PC-9 (cell line): ENCODE measurements at regions not wholly inside any gene's neighbourhood (a gene's known extent, or its start where the extent isn't known, plus 50 kb on each side); places are given as distances from the start of the nearest gene placed in this dataset.

Experiments
- BruUV-seq: library from RNA; stranded (reverse); fragments of 400-500 nt; replicated peaks from 2 replicates; lab custom pipeline; 2021; lab: Mats Ljungman, UMichigan
- CTCF ChIA-PET: fragments of 300-600 bp; sonication (Branson Sonifier 250); formaldehyde crosslinking; loops from one replicate; lab custom pipeline; 2022; ENCODE audit warnings: antibody characterized with exemption; lab: Charles Lee
- POLR2A ChIA-PET: fragments of 300-600 bp; sonication (Branson Sonifier 250); formaldehyde crosslinking; loops from one replicate; lab custom pipeline; 2022; ENCODE audit warnings: antibody characterized with exemption; ENCODE audit not compliant: unreplicated experiment; lab: Charles Lee
- DNase-seq, 2 experiments: peaks; one replicate each; pipeline versions ENCODE4 v3.0.0 to v3.0.0-alpha.2; 2015 to 2022; ENCODE audit warnings: mixed read lengths in 1 of 2
- H2AFZ ChIP-seq: fragments of 200-600 bp; sonication (generic); 2 replicates; pipeline ENCODE4 v1.8.1; 2017; ENCODE audit warnings: antibody characterized with exemption
- H3F3A ChIP-seq: fragments of 200-600 bp; sonication (generic); 2 replicates; pipeline ENCODE4 v1.8.1; 2017; ENCODE audit warnings: antibody characterized with exemption, mild to moderate bottlenecking, low read depth; ENCODE audit not compliant: insufficient read depth
- H3K27ac ChIP-seq: fragments of 200-600 bp; sonication (generic); 2 replicates; pipeline ENCODE4 v1.6.1; 2016; ENCODE audit warnings: mixed run types
- H3K27me3 ChIP-seq: fragments of 200-600 bp; sonication (generic); 2 replicates; pipeline ENCODE4 v1.6.1; 2016; ENCODE audit warnings: low read depth, mixed run types; ENCODE audit not compliant: insufficient read depth
- H3K36me3 ChIP-seq: fragments of 200-600 bp; sonication (generic); 2 replicates; pipeline ENCODE4 v1.6.1; 2016; ENCODE audit warnings: low read depth, mixed run types
- H3K4me1 ChIP-seq: fragments of 200-600 bp; sonication (generic); replicated peaks from 2 replicates; pipeline ENCODE4 v1.6.1; 2016; ENCODE audit warnings: mixed run types; ENCODE audit not compliant: insufficient read depth
- H3K4me2 ChIP-seq: fragments of 200-600 bp; sonication (generic); 2 replicates; pipeline ENCODE4 v1.6.1; 2017; ENCODE audit warnings: mixed run types
- H3K4me3 ChIP-seq: fragments of 200-600 bp; sonication (generic); 2 replicates; pipeline ENCODE4 v1.6.1; 2016; ENCODE audit warnings: mixed run types
- H3K79me2 ChIP-seq: fragments of 200-600 bp; sonication (generic); 2 replicates; pipeline ENCODE4 v1.6.1; 2017; ENCODE audit warnings: low read depth, mixed run types
- H3K9me2 ChIP-seq: fragments of 200-600 bp; sonication (generic); 2 replicates; pipeline ENCODE4 v1.8.1; 2017; ENCODE audit warnings: mild to moderate bottlenecking; ENCODE audit not compliant: insufficient read depth
- H3K9me3 ChIP-seq: fragments of 200-600 bp; sonication (generic); 2 replicates; pipeline ENCODE4 v1.8.1; 2016; ENCODE audit warnings: low read depth; ENCODE audit not compliant: insufficient read depth
- H4K20me1 ChIP-seq: fragments of 200-600 bp; sonication (generic); 2 replicates; pipeline ENCODE4 v1.8.1; 2017; ENCODE audit not compliant: insufficient read depth
- CTCF ChIP-seq: fragments of 200-600 bp; sonication (generic); conservative IDR thresholded peaks from 2 replicates; pipeline ENCODE4 v1.6.1; 2017; ENCODE audit warnings: mixed run types, antibody characterized with exemption, mild to moderate bottlenecking, moderate library complexity
- EZH2 ChIP-seq: fragments of 200-600 bp; sonication (generic); IDR thresholded peaks from 2 replicates; pipeline ENCODE4 v1.8.0; 2017; ENCODE audit warnings: antibody characterized with exemption, low read depth
- intact Hi-C: fragments of 100-400 bp; cut with micrococcal nuclease; formaldehyde crosslinking; loops from one replicate; pipeline ENCODE4 v1.10.0; 2022; ENCODE audit not compliant: unreplicated experiment

GRCh38 chrX:16222151-16222550 lies 54.9 kb downstream of the MAGEB17 start:
- no peaks in the 10 kb centered on the region for H3F3A ChIP-seq
- intact Hi-C loops: no loop called here
- H3K9me3 ChIP-seq: no peaks in the 10 kb centered on the region
- no peak for DNase-seq
- no peak overlapping the region for H2AFZ ChIP-seq
- no peak overlapping the region for H3K4me2 ChIP-seq
- H3K27me3 ChIP-seq: no peaks in the 10 kb centered on the region
- no TSS peak for BruUV-seq
- H3K36me3 ChIP-seq: no peaks in the 10 kb centered on the region
- TF ChIP-seq CTCF (no peak), EZH2 (no peak)
- H3K4me1 ChIP-seq: no peaks in the 10 kb centered on the region
- POLR2A ChIA-PET: no interaction called here
- H3K9me2 ChIP-seq: no peaks in the 10 kb centered on the region
- H3K4me3 ChIP-seq: no peak overlapping the region
- H3K27ac ChIP-seq: no peak overlapping the region
- CTCF ChIA-PET: no interaction called here
- H3K79me2 ChIP-seq: no peaks in the 10 kb centered on the region
- H4K20me1 ChIP-seq: no peaks in the 10 kb centered on the region

GRCh38 chrX:16223385-16223784 lies 56.1 kb downstream of the MAGEB17 start:
- Histone ChIP-seq H2AFZ (no peak overlapping the region), H3K4me1 (no peaks in the 10 kb centered on the region), H3K79me2 (no peaks in the 10 kb centered on the region), H3K9me2 (no peaks in the 10 kb centered on the region), H4K20me1 (no peaks in the 10 kb centered on the region), H3K27ac (no peak overlapping the region), H3F3A (no peaks in the 10 kb centered on the region), H3K4me2 (no peak overlapping the region), H3K27me3 (no peaks in the 10 kb centered on the region), H3K36me3 (no peaks in the 10 kb centered on the region), H3K9me3 (no peaks in the 10 kb centered on the region), H3K4me3 (no peak overlapping the region)
- CTCF ChIA-PET: no interaction called here
- intact Hi-C loops: no loop called here
- TF ChIP-seq EZH2: no peak
- TF ChIP-seq CTCF: no peak
- POLR2A ChIA-PET: no interaction called here
- BruUV-seq: no TSS peak
- DNase-seq: no peak

DNA sequence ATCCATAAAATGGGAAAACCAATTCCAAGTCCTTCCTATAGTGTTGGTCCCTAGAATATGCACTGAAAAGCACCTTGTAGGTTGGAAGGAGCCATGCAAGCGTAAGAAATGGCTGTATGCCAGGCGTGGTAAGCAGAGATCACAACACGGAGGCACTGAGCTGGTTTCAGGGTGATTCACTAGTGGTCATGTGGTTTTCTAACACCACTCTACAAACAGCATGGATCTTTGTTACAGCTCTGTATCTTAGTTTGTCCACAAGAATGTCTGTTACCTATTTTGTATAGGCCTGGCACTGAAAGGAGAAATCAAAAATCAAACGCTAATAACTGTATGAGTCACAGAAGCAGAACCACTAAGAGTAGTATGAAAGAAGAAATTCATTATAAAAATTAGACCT lies 71.9 kb downstream of the MAGEB17 start:
- DNase-seq: peak; percentile 41 to 45
- no TSS peak for BruUV-seq
- Histone ChIP-seq H3K4me1 (no peaks in the 10 kb centered on the region), H4K20me1 (no peaks in the 10 kb centered on the region), H3K27ac (0 out of 2 replicates have a peak overlapping the region, but pooled peaks have one; percentile 32), H3K79me2 (no peaks in the 10 kb centered on the region), H3K4me3 (no peak overlapping the region), H3K9me2 (no peaks in the 10 kb centered on the region), H2AFZ (no peak overlapping the region), H3K27me3 (no peaks in the 10 kb centered on the region), H3K36me3 (no peaks in the 10 kb centered on the region), H3K9me3 (no peaks in the 10 kb centered on the region), H3K4me2 (0 out of 2 replicates have a peak overlapping the region, but pooled peaks have one; percentile 19), H3F3A (no peaks in the 10 kb centered on the region)
- intact Hi-C loops: no loop called here
- TF ChIP-seq CTCF: no peak
- no peak for TF ChIP-seq EZH2
- CTCF ChIA-PET: interaction anchor here (1.6 kb wide), 1 partner anchor 116 kb away, joined by 4 read pairs; the partner anchor contains the start of gene GRPR
- POLR2A ChIA-PET: no interaction called here
